GM23248 (cell line): ENCODE measurements at regions not wholly inside any gene's neighbourhood (a gene's known extent, or its start where the extent isn't known, plus 50 kb on each side); places are given as distances from the start of the nearest gene placed in this dataset.

Experiments
- DNase-seq: peaks from one replicate; pipeline ENCODE4 v3.0.0-alpha.2; 2015
- H2AFZ ChIP-seq: fragments of 200-600 bp; sonication (generic); 2 replicates; pipeline ENCODE4 v1.6.1; 2016; ENCODE audit warnings: antibody characterized with exemption
- H3F3A ChIP-seq: fragments of 200-600 bp; sonication (generic); 2 replicates; pipeline ENCODE4 v1.6.1; 2016; ENCODE audit warnings: mild to moderate bottlenecking, antibody characterized with exemption, mixed run types; ENCODE audit not compliant: insufficient read depth
- H3K27ac ChIP-seq: fragments of 200-600 bp; sonication (generic); 2 replicates; pipeline ENCODE4 v1.5.1; 2016; ENCODE audit warnings: mild to moderate bottlenecking
- H3K27me3 ChIP-seq: fragments of 200-600 bp; sonication (generic); replicated peaks from 2 replicates; pipeline ENCODE4 v1.6.1; 2016; ENCODE audit warnings: mild to moderate bottlenecking; ENCODE audit not compliant: insufficient read depth
- H3K36me3 ChIP-seq: fragments of 200-600 bp; sonication (generic); 2 replicates; pipeline ENCODE4 v1.6.1; 2016; ENCODE audit warnings: low read depth, mild to moderate bottlenecking
- H3K4me1 ChIP-seq: fragments of 200-600 bp; sonication (generic); 2 replicates; pipeline ENCODE4 v1.6.1; 2016; ENCODE audit warnings: mild to moderate bottlenecking; ENCODE audit not compliant: insufficient read depth
- H3K4me2 ChIP-seq: fragments of 200-600 bp; sonication (generic); one replicate; pipeline ENCODE4 v1.6.1; 2016; ENCODE audit warnings: mild to moderate bottlenecking; ENCODE audit not compliant: unreplicated experiment
- H3K4me3 ChIP-seq: fragments of 200-600 bp; sonication (generic); 2 replicates; pipeline ENCODE4 v1.5.1; 2016; ENCODE audit warnings: mild to moderate bottlenecking
- H3K79me2 ChIP-seq: fragments of 200-600 bp; sonication (generic); 2 replicates; pipeline ENCODE4 v1.6.1; 2016; ENCODE audit warnings: mild to moderate bottlenecking; ENCODE audit not compliant: insufficient read depth
- H3K9ac ChIP-seq: fragments of 200-600 bp; sonication (generic); 2 replicates; pipeline ENCODE4 v1.6.1; 2016; ENCODE audit warnings: mild to moderate bottlenecking
- H3K9me2 ChIP-seq: fragments of 200-600 bp; sonication (generic); 2 replicates; pipeline ENCODE4 v1.6.1; 2016; ENCODE audit warnings: mixed run types, mild to moderate bottlenecking, moderate library complexity; ENCODE audit not compliant: insufficient read depth
- H3K9me3 ChIP-seq: fragments of 200-600 bp; sonication (generic); one replicate; pipeline ENCODE4 v1.6.1; 2017; ENCODE audit warnings: low read depth
- H4K20me1 ChIP-seq: fragments of 200-600 bp; sonication (generic); 2 replicates; pipeline ENCODE4 v1.6.0; 2016; ENCODE audit not compliant: insufficient read depth
- EZH2 ChIP-seq: fragments of 200-600 bp; sonication (generic); IDR thresholded peaks from 2 replicates; pipeline ENCODE4 v1.6.1; 2018; ENCODE audit warnings: antibody characterized with exemption, mild to moderate bottlenecking; ENCODE audit not compliant: insufficient read depth, poor library complexity, severe bottlenecking
- EZH2phosphoT487 ChIP-seq: fragments of 200-600 bp; sonication (generic); IDR thresholded peaks from 2 replicates; pipeline ENCODE4 v1.6.1; 2018; ENCODE audit warnings: antibody characterized with exemption, moderate library complexity, mild to moderate bottlenecking, low read depth; ENCODE audit not compliant: insufficient read depth
- WGBS, 2 experiments: methylation state at CpG; one replicate each; pipeline ENCODE4 v1.1.6; 2015 to 2017; ENCODE audit warnings: low lambda C conversion rate in 2 of 2, low coverage in 1 of 2; ENCODE audit errors: missing lambda C conversion rate in 2 of 2; 5-methylcytosine and 5-hydroxymethylcytosine counted together
- in situ Hi-C: fragments of 300-500 bp; cut with MboI; formaldehyde crosslinking; loops from 2 replicates; pipeline ENCODE4 v1.15.0; 2020

DNA sequence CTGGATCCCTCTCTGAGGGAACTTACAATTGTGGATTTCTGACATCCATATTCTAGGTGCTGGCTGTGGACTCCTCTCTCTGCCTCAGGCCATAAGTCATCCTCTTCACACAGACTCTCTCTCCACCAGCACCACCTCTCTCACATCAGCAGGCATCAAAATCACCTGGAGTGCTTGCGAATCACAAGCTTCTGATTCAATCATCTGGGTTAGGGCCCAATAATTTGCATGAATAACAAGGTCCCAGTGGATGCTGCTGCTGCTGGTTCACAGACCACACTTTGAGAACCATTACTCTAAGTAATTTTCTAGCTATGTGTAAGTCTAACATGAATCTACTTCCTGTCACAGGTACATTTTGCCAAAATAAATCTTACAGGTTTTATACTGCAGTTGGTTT is 214.9 kb downstream of the DSEL start:
- peak; percentile 37 for DNase-seq
- H3F3A ChIP-seq, result no peaks in the 10 kb centered on the region
- H3K9ac ChIP-seq, result peak overlapping the region; percentile 13; the same call in 1 of the 2 replicates
- H3K4me1 ChIP-seq, result peaks cover 8% of the 10 kb centered on the region; the same call in 1 of the 2 replicates
- peak overlapping the region; percentile 83 for H2AFZ ChIP-seq
- H3K9me3 ChIP-seq, result no peaks in the 10 kb centered on the region
- WGBS, 2 experiments, result 96 to 100% methylated on average over 1 of the region's 1 CpG
- H3K79me2 ChIP-seq, result no peaks in the 10 kb centered on the region
- TF ChIP-seq EZH2phosphoT487 (no peak), EZH2 (no peak)
- in situ Hi-C loops, result no loop called here
- H3K4me3 ChIP-seq, result peak overlapping the region; percentile 32; the same call in 1 of the 2 replicates
- H3K27me3 ChIP-seq, result no peaks in the 10 kb centered on the region
- peak overlapping the region; percentile 34 for H3K4me2 ChIP-seq
- H3K27ac ChIP-seq, result peak overlapping the region; percentile 22
- no peaks in the 10 kb centered on the region for H3K36me3 ChIP-seq
- H4K20me1 ChIP-seq, result no peaks in the 10 kb centered on the region
- no peaks in the 10 kb centered on the region; the same call in 1 of the 2 replicates for H3K9me2 ChIP-seq

GRCh38 chr18:67300498-67300897 is 216.0 kb downstream of the DSEL start:
- WGBS, 2 experiments, result 97 to 98% methylated on average over 4 of the region's 4 CpGs
- Histone ChIP-seq H3K4me2 (no peak overlapping the region), H3K27ac (no peak overlapping the region), H3K4me1 (peaks cover 8% of the 10 kb centered on the region; the same call in 1 of the 2 replicates), H3K9ac (no peak overlapping the region), H3K27me3 (no peaks in the 10 kb centered on the region), H3F3A (no peaks in the 10 kb centered on the region), H3K9me3 (no peaks in the 10 kb centered on the region), H4K20me1 (no peaks in the 10 kb centered on the region), H3K36me3 (no peaks in the 10 kb centered on the region), H3K79me2 (no peaks in the 10 kb centered on the region), H3K9me2 (no peaks in the 10 kb centered on the region; the same call in 1 of the 2 replicates), H2AFZ (no peak overlapping the region), H3K4me3 (no peak overlapping the region)
- TF ChIP-seq EZH2phosphoT487 (no peak), EZH2 (no peak)
- no peak for DNase-seq
- in situ Hi-C loops, result no loop called here

- H3F3A ChIP-seq, result no peaks in the 10 kb centered on the region
- no peak overlapping the region for H3K4me2 ChIP-seq
- H3K9me2 ChIP-seq, result no peaks in the 10 kb centered on the region
- in situ Hi-C loops, result no loop called here
- no peak for DNase-seq
- H3K9me3 ChIP-seq, result no peaks in the 10 kb centered on the region
- H4K20me1 ChIP-seq, result no peaks in the 10 kb centered on the region
- no peak overlapping the region for H3K4me3 ChIP-seq
- H3K27me3 ChIP-seq, result no peaks in the 10 kb centered on the region
- H2AFZ ChIP-seq, result no peak overlapping the region
- H3K79me2 ChIP-seq, result no peaks in the 10 kb centered on the region
- 83 to 92% methylated on average over 3 of the region's 3 CpGs for WGBS, 2 experiments
- H3K27ac ChIP-seq, result no peak overlapping the region
- H3K9ac ChIP-seq, result no peak overlapping the region
- no peak for TF ChIP-seq EZH2
- TF ChIP-seq EZH2phosphoT487, result no peak
- no peaks in the 10 kb centered on the region for H3K36me3 ChIP-seq
- no peaks in the 10 kb centered on the region for H3K4me1 ChIP-seq
These were observed 223.7 kb downstream of the DSEL start for GRCh38 chr18:67292814-67293213.

DNA sequence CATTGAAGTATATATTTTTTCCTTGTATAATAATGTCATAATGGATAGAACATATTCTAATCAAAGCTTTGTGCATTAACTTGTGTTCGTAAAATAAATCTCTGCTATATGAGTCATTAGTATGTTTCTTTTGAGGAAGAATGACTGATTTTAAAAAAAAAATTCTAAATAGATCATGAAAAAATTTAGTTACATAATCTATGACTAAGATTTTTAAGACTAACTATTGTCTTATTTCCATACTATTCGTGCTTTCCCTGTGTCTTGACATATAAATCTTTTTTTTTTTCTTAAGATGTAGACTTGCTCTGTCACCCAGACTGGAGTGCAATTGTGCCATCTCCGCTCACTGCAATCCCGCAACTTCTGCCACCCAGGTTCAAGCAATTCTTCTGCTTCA is 226.1 kb downstream of the DSEL start:
- peak; percentile 17 for DNase-seq

GRCh38 chr18:67285583-67285982 is 230.9 kb downstream of the DSEL start:
- WGBS, 2 experiments, result 54 to 68% methylated on average over 2 of the region's 2 CpGs

More for the DNA sequence above, 226.1 kb downstream of the DSEL start:
- Histone ChIP-seq H3K4me2 (no peak overlapping the region), H3K36me3 (no peaks in the 10 kb centered on the region), H3K4me3 (no peak overlapping the region), H3K79me2 (no peaks in the 10 kb centered on the region), H3F3A (no peaks in the 10 kb centered on the region), H3K27ac (no peak overlapping the region), H3K27me3 (no peaks in the 10 kb centered on the region), H3K9me3 (no peaks in the 10 kb centered on the region), H3K4me1 (no peaks in the 10 kb centered on the region), H4K20me1 (no peaks in the 10 kb centered on the region), H3K9me2 (no peaks in the 10 kb centered on the region), H3K9ac (no peak overlapping the region), H2AFZ (no peak overlapping the region)
- no peak for TF ChIP-seq EZH2phosphoT487
- TF ChIP-seq EZH2, result no peak
- in situ Hi-C loops, result no loop called here
- 69 to 71% methylated on average over 4 of the region's 4 CpGs for WGBS, 2 experiments

More at GRCh38 chr18:67285583-67285982, 230.9 kb downstream of the DSEL start:
- TF ChIP-seq EZH2 (no peak), EZH2phosphoT487 (no peak)
- in situ Hi-C loops, result no loop called here
- H3K4me2 ChIP-seq, result no peak overlapping the region
- H4K20me1 ChIP-seq, result no peaks in the 10 kb centered on the region
- H3K27ac ChIP-seq, result no peak overlapping the region
- H3K9me3 ChIP-seq, result no peaks in the 10 kb centered on the region
- 0 out of 2 replicates have a peak, but pooled peaks cover 11% of the 10 kb centered on the region for H3F3A ChIP-seq
- H3K9ac ChIP-seq, result no peak overlapping the region
- no peaks in the 10 kb centered on the region for H3K36me3 ChIP-seq
- no peaks in the 10 kb centered on the region for H3K79me2 ChIP-seq
- no peaks in the 10 kb centered on the region for H3K9me2 ChIP-seq
- no peak for DNase-seq
- H2AFZ ChIP-seq, result no peak overlapping the region
- peaks cover 11% of the 10 kb centered on the region for H3K4me1 ChIP-seq
- H3K27me3 ChIP-seq, result no peaks in the 10 kb centered on the region
- no peak overlapping the region for H3K4me3 ChIP-seq
